AG09319 (cell line): ENCODE measurements at regions not wholly inside any gene's neighbourhood (a gene's known extent, or its start where the extent isn't known, plus 50 kb on each side); places are given as distances from the start of the nearest gene placed in this dataset.
"Not testable (repeated sequence)": the region's sequence is repeated elsewhere in the genome, so short reads cannot be mapped to it uniquely, and the experiment has no call there.

Source experiments
- DNase-seq: peaks from one replicate; pipeline ENCODE4 v3.0.0-alpha.2; 2010; ENCODE audit warnings: low read depth; ENCODE audit errors: extremely low read depth
- CTCF ChIP-seq: IDR thresholded peaks from 2 replicates; pipeline ENCODE4 v1.5.1; 2011; ENCODE audit warnings: low read depth, mild to moderate bottlenecking, inconsistent platforms, low read length, moderate library complexity

- no peak for DNase-seq
- TF ChIP-seq CTCF, result no peak
These were observed 212.8 kb downstream of the CDCA7 start for GRCh38 chr2:173567493-173567892.

GRCh38 chr2:173568054-173568453 lies 213.4 kb downstream of the CDCA7 start:
- TF ChIP-seq CTCF, result peak; percentile 33
- DNase-seq, result no peak

DNA sequence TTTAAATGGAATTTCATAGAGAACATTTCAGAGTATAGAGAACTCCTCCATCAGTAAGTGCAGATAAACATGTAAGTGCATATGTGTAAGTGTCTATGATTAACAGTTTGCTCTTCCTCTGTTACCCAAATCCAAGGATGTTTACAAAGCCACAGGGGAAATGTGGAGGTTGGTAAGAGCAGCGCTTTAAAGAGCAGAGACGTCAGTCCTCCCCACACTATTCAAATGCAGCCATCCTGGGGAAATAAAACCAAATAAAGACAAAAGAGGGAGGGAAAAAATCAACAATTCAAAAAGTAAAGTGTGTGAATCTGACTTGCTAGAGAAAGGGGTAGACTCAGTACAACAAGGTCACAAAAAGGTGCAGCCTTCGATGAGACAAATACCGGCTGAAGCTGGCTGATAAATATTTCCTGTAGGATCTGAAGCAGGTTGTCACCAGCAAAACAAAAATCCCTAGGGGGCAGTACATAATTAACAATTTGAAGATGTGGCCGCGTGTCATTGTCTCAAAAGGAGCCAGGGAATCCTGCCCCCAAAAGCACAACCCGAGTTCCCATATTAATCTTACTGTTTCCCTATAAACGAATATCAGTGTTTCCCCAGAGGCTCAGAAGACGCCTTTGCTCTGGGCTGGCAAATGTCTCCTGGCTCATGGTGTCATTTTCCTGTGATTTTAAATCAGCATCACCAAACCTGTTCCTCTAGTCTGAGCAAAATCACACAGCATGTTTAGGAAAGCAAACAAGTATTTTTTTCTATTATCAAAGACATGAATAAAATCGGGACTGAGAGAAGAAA lies 216.5 kb downstream of the CDCA7 start:
- TF ChIP-seq CTCF, result peak; percentile 26
- DNase-seq, result no peak

DNA sequence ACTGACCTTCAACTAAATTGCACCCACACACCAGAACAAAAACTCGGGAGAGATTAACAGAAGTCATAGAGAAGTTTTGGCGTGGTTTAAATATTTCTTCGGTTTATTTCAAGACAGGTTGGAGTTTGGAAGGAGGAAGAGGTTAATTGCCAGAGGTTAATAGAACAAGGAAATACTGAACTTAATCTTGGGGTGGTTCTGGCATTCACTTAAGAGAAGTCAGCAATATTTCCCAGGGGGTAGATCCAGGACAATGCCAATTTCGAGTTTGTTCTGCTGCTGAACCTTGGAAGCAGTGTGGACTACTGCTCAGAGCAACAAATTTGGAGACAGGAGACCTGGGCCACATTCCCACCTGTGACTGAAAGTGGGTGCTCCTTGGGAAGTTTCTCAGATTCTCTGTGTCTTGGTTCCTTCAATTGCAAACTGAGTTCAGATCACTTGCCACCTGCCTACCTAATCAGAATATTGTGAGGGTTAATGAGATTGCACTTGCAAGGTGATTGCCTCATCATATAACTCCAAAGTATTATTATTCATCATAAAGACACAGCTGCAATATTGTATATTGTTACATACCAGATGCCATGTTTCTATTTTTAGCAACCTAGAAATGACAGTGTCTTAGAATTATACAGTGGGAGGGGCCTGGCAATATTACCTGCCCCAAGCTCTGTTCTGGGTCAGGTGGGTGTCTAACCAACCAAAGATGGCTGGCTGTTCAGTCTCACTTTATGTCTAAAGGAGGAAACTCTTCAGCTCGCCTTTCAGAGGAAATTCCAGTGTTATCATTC lies 217.4 kb downstream of the CDCA7 start:
- no peak for TF ChIP-seq CTCF
- DNase-seq, result no peak

DNA sequence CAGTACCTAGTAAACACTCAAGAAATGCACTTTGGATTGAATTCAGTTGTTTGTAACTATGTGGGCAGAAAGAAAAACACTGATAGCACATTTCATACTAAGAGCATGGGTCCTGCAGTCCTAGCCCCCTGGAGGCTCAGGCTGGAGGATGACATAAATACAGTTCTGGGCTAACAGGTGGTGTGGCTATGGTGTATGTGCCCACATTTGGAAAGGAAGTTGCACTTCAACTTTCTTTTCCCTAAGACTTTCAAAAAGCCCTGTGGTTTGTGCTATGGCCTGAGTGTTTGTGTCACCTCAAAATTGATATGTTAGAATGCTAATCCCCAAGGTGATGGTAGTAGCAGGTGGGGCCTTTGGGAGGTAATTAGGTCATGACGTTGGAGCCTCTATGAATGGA lies 218.2 kb downstream of the CDCA7 start:
- DNase-seq, result no peak
- no peak for TF ChIP-seq CTCF

DNA sequence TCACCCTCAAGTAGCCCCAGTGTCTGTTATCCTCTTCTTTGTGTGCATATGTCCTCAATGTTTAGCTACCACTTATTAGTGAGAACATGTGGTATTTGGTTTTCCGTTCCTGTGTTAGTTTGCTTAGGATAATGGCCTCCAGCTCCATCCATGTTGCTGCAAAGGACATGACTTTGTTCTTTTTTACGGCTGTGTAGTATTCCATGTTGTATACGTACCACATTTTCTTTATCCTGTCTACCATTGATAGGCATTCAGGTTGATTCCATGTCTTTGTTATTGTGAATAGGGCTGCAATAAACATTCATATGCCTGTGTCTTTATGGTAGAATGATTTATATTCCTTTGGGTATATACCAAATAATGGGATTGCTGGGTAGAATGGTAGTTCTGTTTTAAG lies 219.1 kb downstream of the CDCA7 start:
- not testable (repeated sequence) for DNase-seq

DNA sequence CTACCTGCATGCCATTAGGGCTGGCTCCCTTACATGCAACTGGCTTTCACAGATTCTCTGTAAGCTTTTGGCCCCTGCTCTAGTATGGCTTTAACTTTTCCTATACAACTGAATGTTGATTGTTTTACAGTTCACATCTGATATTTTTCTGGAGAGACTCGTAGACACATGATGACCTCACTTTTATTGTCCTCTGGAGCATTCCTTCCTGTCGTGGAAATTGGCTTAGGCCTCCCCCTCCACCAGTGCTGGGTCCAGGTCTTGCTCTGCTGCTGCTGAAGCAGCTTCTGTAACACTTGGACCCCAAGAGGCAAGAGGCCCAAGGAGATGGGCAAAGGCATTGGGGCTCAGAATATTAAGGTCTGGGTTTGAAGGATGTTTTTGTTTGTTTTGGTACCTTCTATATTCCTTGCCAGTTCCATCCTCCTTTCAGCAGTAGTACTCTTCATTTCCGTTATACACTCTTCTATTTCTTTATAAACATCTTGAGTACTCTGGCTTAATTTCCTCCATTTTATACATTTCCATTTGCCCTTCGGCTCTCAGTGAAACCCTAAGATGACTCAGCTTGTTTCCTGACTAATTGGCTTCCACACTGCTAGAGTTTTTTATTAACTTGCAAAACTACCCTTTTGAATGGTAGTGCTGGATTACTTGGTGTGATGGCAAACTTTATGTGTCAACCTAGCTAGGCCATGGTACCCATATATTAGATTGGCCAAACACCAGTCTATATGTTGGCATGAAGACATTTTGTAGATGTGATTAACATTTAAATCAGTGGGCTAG lies 219.8 kb downstream of the CDCA7 start:
- no peak for TF ChIP-seq CTCF
- no peak for DNase-seq
